HG03025 (cell line): ENCODE measurements at regions not wholly inside any gene's neighbourhood (a gene's known extent, or its start where the extent isn't known, plus 50 kb on each side); places are given as distances from the start of the nearest gene placed in this dataset.

ENCODE experiments used
- ATAC-seq: cut with Tn5 transposase; IDR thresholded peaks from one replicate; pipeline ENCODE4 v1.9.1; 2021; ENCODE audit warnings: mild to moderate bottlenecking, moderate library complexity; ENCODE audit not compliant: unreplicated experiment, low FRiP score

- ATAC-seq = no peak
Observed at GRCh38 chr5:118692811-118693342, 295.5 kb downstream of the DTWD2 start.

- no peak for ATAC-seq
Observed at GRCh38 chr5:118687661-118688621, 300.4 kb downstream of the DTWD2 start.

- no peak for ATAC-seq
Observed at GRCh38 chr5:118687100-118687499, 301.2 kb downstream of the DTWD2 start.

- ATAC-seq = no peak
Observed at GRCh38 chr5:118681655-118682054, 306.7 kb downstream of the DTWD2 start.

GRCh38 chr5:118679264-118679940 lies 308.9 kb downstream of the DTWD2 start:
- ATAC-seq = no peak

GRCh38 chr5:118678746-118679145 lies 309.6 kb downstream of the DTWD2 start:
- ATAC-seq = no peak

- no peak for ATAC-seq
Observed at GRCh38 chr5:118675247-118675646, 313.1 kb downstream of the DTWD2 start.

GRCh38 chr5:118657576-118657975 lies 330.8 kb downstream of the DTWD2 start:
- no peak for ATAC-seq

GRCh38 chr5:118653872-118654271 lies 334.5 kb downstream of the DTWD2 start:
- no peak for ATAC-seq

- ATAC-seq = no peak
Observed at GRCh38 chr5:118653183-118653582, 335.2 kb downstream of the DTWD2 start.

GRCh38 chr5:118651002-118651401 lies 337.3 kb downstream of the DTWD2 start:
- ATAC-seq = no peak

- ATAC-seq = no peak
Observed at GRCh38 chr5:118647587-118647986, 340.8 kb downstream of the DTWD2 start.

- no peak for ATAC-seq
Observed at GRCh38 chr5:118646917-118647316, 341.4 kb downstream of the DTWD2 start.

- no peak for ATAC-seq
Observed at GRCh38 chr5:118637947-118638670, 350.2 kb downstream of the DTWD2 start.

- ATAC-seq = no peak
Observed at GRCh38 chr5:118628660-118629354, 359.5 kb downstream of the DTWD2 start.

- ATAC-seq = no peak
Observed at GRCh38 chr5:118620233-118620632, 368.1 kb downstream of the DTWD2 start.

GRCh38 chr5:118619823-118620222 lies 368.5 kb downstream of the DTWD2 start:
- ATAC-seq = no peak

- ATAC-seq = peak; percentile 53
Observed at GRCh38 chr5:118616281-118616680, 372.1 kb downstream of the DTWD2 start.

- no peak for ATAC-seq
Observed at GRCh38 chr5:118614731-118615456, 373.5 kb downstream of the DTWD2 start.
